GM12878 (cell line): ENCODE measurements at regions not wholly inside any gene's neighbourhood (a gene's known extent, or its start where the extent isn't known, plus 50 kb on each side); places are given as distances from the start of the nearest gene placed in this dataset.

Source experiments
- ATAC-seq: fragments of 200-7000 bp; cut with Tn5 transposase; 3 replicates; pipeline ENCODE4 v1.9.1; 2020; ENCODE audit warnings: mild to moderate bottlenecking, moderate library complexity
- BruUV-seq: library from RNA; stranded (reverse); fragments of 400-500 nt; replicated peaks from 2 replicates; lab custom pipeline; 2021; lab: Mats Ljungman, UMichigan
- CTCF ChIA-PET: fragments of 300-600 bp; sonication (Branson Sonifier 250); formaldehyde crosslinking; extraction: SDS; loops from one replicate; lab custom pipeline; 2021; ENCODE audit warnings: inconsistent platforms; lab: Yijun Ruan, JAX
- POLR2A ChIA-PET: fragments of 350-600 bp; formaldehyde crosslinking; extraction: SDS; loops from one replicate; lab custom pipeline; 2021; ENCODE audit warnings: inconsistent platforms; lab: Charles Lee
- RAD21 ChIA-PET: fragments of 300-600 bp; sonication (Branson Sonifier 250); formaldehyde crosslinking; loops from one replicate; lab custom pipeline; 2023; ENCODE audit warnings: antibody characterized with exemption; ENCODE audit not compliant: unreplicated experiment; lab: Charles Lee
- SMC1A ChIA-PET: fragments of 300-600 bp; sonication (Branson Sonifier 250); formaldehyde crosslinking; loops from one replicate; lab custom pipeline; 2023; ENCODE audit not compliant: unreplicated experiment, uncharacterized antibody; lab: Charles Lee
- DNase-seq: peaks from one replicate; pipeline ENCODE4 v3.0.0-alpha.2; 2011; ENCODE audit warnings: low read depth, low spot score
- FAIRE-seq: peaks from 3 replicates; lab custom pipeline; 2011; peaks lifted over from hg19 to GRCh38; lab: Jason Lieb, UNC
- H2AFZ ChIP-seq: 2 replicates; pipeline ENCODE4 v1.6.0; 2011; ENCODE audit warnings: low read depth, low read length, control low read depth; ENCODE audit not compliant: control insufficient read depth
- H3K27ac ChIP-seq: 2 replicates; pipeline ENCODE4 v1.5.1; 2011; ENCODE audit warnings: control low read depth; ENCODE audit not compliant: control insufficient read depth, insufficient read depth
- H3K27me3 ChIP-seq, 2 experiments: replicated peaks in 1 of 2; 2 replicates each; pipeline versions ENCODE4 v1.6.0 to v1.6.1; 2011; ENCODE audit warnings: low read length in 1 of 2; ENCODE audit not compliant: control insufficient read depth in 2 of 2, insufficient read depth in 2 of 2
- H3K36me3 ChIP-seq, 2 experiments: 2 replicates each; pipeline ENCODE4 v1.5.1; 2011; ENCODE audit warnings: low read length in 1 of 2; ENCODE audit not compliant: control insufficient read depth in 2 of 2, insufficient read depth in 2 of 2
- H3K4me1 ChIP-seq: 2 replicates; pipeline ENCODE4 v1.6.1; 2011; ENCODE audit warnings: mild to moderate bottlenecking, low read length, moderate library complexity, mixed read lengths; ENCODE audit not compliant: control insufficient read depth, insufficient read depth
- H3K4me2 ChIP-seq: 2 replicates; pipeline ENCODE4 v1.6.0; 2011; ENCODE audit warnings: control low read depth; ENCODE audit not compliant: control insufficient read depth, insufficient read depth
- H3K4me3 ChIP-seq: fragments of 200-600 bp; sonication (generic); 2 replicates; pipeline ENCODE4 v1.5.1; 2016
- H3K79me2 ChIP-seq: 2 replicates; pipeline ENCODE4 v1.6.0; 2011; ENCODE audit warnings: low read length; ENCODE audit not compliant: control insufficient read depth, insufficient read depth
- H3K9ac ChIP-seq: 2 replicates; pipeline ENCODE4 v1.8.0; 2011; ENCODE audit warnings: low read length, control low read depth, mixed read lengths; ENCODE audit not compliant: control insufficient read depth, insufficient read depth
- H3K9me3 ChIP-seq: replicated peaks from 3 replicates; pipeline ENCODE4 v1.5.1; 2011; ENCODE audit warnings: mild to moderate bottlenecking, low read length; ENCODE audit not compliant: control insufficient read depth, insufficient read depth
- H4K20me1 ChIP-seq: 2 replicates; pipeline ENCODE4 v1.6.0; 2011; ENCODE audit not compliant: control insufficient read depth, insufficient read depth
- CREB1 ChIP-seq: IDR thresholded peaks from 2 replicates; pipeline ENCODE4 v1.6.1; 2012; ENCODE audit warnings: low read depth, mild to moderate bottlenecking, inconsistent platforms
- EED ChIP-seq: sonication (generic); IDR thresholded peaks from 2 replicates; pipeline ENCODE4 v1.6.1; 2016; ENCODE audit warnings: antibody characterized with exemption, low read depth
- ETV6 ChIP-seq, 2 experiments: fragments of 450-650 bp in 1 of 2; IDR thresholded peaks in 1 of 2; conservative IDR thresholded peaks in 1 of 2; 2 replicates each; pipeline ENCODE4 v1.6.1; 2014; ENCODE audit warnings: antibody characterized with exemption in 1 of 2, borderline replicate concordance in 1 of 2, low read depth in 1 of 2, mild to moderate bottlenecking in 1 of 2, moderate library complexity in 1 of 2
- HDAC2 ChIP-seq: fragments of 200-600 bp; sonication (generic); IDR thresholded peaks from 2 replicates; pipeline ENCODE4 v1.6.1; 2017
- IRF5 ChIP-seq: fragments of 450-650 bp; IDR thresholded peaks from 2 replicates; pipeline ENCODE4 v1.6.1; 2017; ENCODE audit warnings: borderline replicate concordance
- POLR2AphosphoS5 ChIP-seq: IDR thresholded peaks from 2 replicates; pipeline ENCODE4 v1.6.1; 2011; ENCODE audit warnings: mild to moderate bottlenecking, low read length, inconsistent platforms
- SUPT20H ChIP-seq: IDR thresholded peaks from 2 replicates; pipeline ENCODE4 v1.6.1; 2011; ENCODE audit warnings: low read depth, mild to moderate bottlenecking, low read length, moderate library complexity, borderline replicate concordance; ENCODE audit not compliant: control insufficient read depth
- WGBS: methylation state at CpG from one replicate; pipeline ENCODE4 v1.1.6; 2016; ENCODE audit warnings: low lambda C conversion rate; ENCODE audit not compliant: insufficient replicate concordance, insufficient coverage; ENCODE audit errors: missing lambda C conversion rate; 5-methylcytosine and 5-hydroxymethylcytosine counted together
- in situ Hi-C: fragments of 300-500 bp; cut with MboI; formaldehyde crosslinking; loops from 9 replicates; pipeline ENCODE4 v1.14.3; 2018; ENCODE audit warnings: mixed read lengths
- intact Hi-C: fragments of 100-400 bp; cut with micrococcal nuclease; formaldehyde crosslinking; loops from one replicate; pipeline ENCODE4 v1.14.2; 2022; ENCODE audit not compliant: unreplicated experiment

GRCh38 chr12:30110498-30110897, 326.8 kb upstream of the TMTC1 start:
- Histone ChIP-seq H3K9ac (no peak overlapping the region), H3K79me2 (no peaks in the 10 kb centered on the region), H4K20me1 (no peaks in the 10 kb centered on the region), H2AFZ (no peak overlapping the region), H3K27me3 (no peaks in the 10 kb centered on the region), H3K9me3 (no peaks in the 10 kb centered on the region), H3K27ac (no peak overlapping the region), H3K4me1 (no peaks in the 10 kb centered on the region), H3K36me3 (no peaks in the 10 kb centered on the region), H3K4me2 (no peak overlapping the region), H3K4me3 (no peak overlapping the region)
- ChIA-PET RAD21 (no interaction called here), POLR2A (no interaction called here), SMC1A (no interaction called here), CTCF (no interaction called here)
- no peak for ATAC-seq
- 43% methylated on average over 11 of the region's 22 CpGs for WGBS
- FAIRE-seq: no peak
- in situ Hi-C loops: no loop called here
- intact Hi-C loops: no loop called here
- no TSS peak for BruUV-seq
- TF ChIP-seq POLR2AphosphoS5: no peak
- TF ChIP-seq ETV6 (conservative IDR thresholded peaks at IDR 0.05 in 1 of 2, IDR thresholded peaks at IDR 0.05 in 1 of 2; ENCODE audit: borderline replicate concordance in 1 of 2, low read depth in 1 of 2): no peak
- DNase-seq: no peak

GRCh38 chr12:30108666-30109065, 324.9 kb upstream of the TMTC1 start:
- POLR2A ChIA-PET: interaction anchor here (0.6 kb wide), 1 partner anchor 9 kb away, joined by 3 read pairs; no protein-coding TSS in a partner anchor
- intact Hi-C loops: no loop called here
- CTCF ChIA-PET: no interaction called here

More at GRCh38 chr12:30108666-30109065, 324.9 kb upstream of the TMTC1 start:
- Histone ChIP-seq H3K79me2 (no peaks in the 10 kb centered on the region), H3K4me1 (no peaks in the 10 kb centered on the region), H4K20me1 (no peaks in the 10 kb centered on the region), H3K9ac (no peak overlapping the region), H3K27ac (no peak overlapping the region), H2AFZ (no peak overlapping the region), H3K27me3 (no peaks in the 10 kb centered on the region), H3K36me3 (no peaks in the 10 kb centered on the region), H3K4me3 (no peak overlapping the region), H3K4me2 (no peak overlapping the region), H3K9me3 (no peaks in the 10 kb centered on the region)
- SMC1A ChIA-PET: no interaction called here
- DNase-seq: no peak
- WGBS: 0% methylated on average over 2 of the region's 2 CpGs
- RAD21 ChIA-PET: no interaction called here
- no peak for FAIRE-seq
- BruUV-seq: no TSS peak
- in situ Hi-C loops: no loop called here
- no peak for TF ChIP-seq IRF5
- no peak for TF ChIP-seq SUPT20H
- TF ChIP-seq EED: no peak
- TF ChIP-seq CREB1: no peak
- no peak for TF ChIP-seq HDAC2
- ATAC-seq: no peak
